Left ventricle myocardium superior (tissue), 1 donor: ENCODE measurements at regions not wholly inside any gene's neighbourhood (a gene's known extent, or its start where the extent isn't known, plus 50 kb on each side); places are given as distances from the start of the nearest gene placed in this dataset.
A peak's percentile ranks its signal among the peaks of the same experiment; 100 is the strongest.
"Not testable (repeated sequence)": the region's sequence is repeated elsewhere in the genome, so short reads cannot be mapped to it uniquely, and the experiment has no call there.

ENCODE experiments used
- ATAC-seq: fragments of 200-7000 bp; cut with Tn5 transposase; one replicate; pipeline ENCODE4 v1.9.1; 2020; ENCODE audit warnings: mild to moderate bottlenecking, moderate library complexity
- DNase-seq: peaks from one replicate; pipeline ENCODE4 v3.0.0-alpha.2; 2020
- intact Hi-C: fragments of 100-400 bp; cut with micrococcal nuclease; formaldehyde crosslinking; loops from one replicate; pipeline ENCODE4 v1.11.0; 2022
- donor health status: DM: no; HTN: yes; CAD: no; lungs with severe emphysema.

GRCh38 chr2:128608921-128609880 lies 290.5 kb upstream of the HS6ST1 start:
- DNase-seq (no peak), ATAC-seq (no peak)
- intact Hi-C loops = no loop called here

GRCh38 chr2:128610496-128610895 lies 291.8 kb upstream of the HS6ST1 start:
- DNase-seq (no peak), ATAC-seq (no peak)

GRCh38 chr2:128611421-128612320 lies 293.0 kb upstream of the HS6ST1 start:
- no peak for ATAC-seq
- DNase-seq = no peak
- intact Hi-C loops = no loop called here

More at GRCh38 chr2:128610496-128610895, 291.8 kb upstream of the HS6ST1 start:
- intact Hi-C loops = no loop called here

DNA sequence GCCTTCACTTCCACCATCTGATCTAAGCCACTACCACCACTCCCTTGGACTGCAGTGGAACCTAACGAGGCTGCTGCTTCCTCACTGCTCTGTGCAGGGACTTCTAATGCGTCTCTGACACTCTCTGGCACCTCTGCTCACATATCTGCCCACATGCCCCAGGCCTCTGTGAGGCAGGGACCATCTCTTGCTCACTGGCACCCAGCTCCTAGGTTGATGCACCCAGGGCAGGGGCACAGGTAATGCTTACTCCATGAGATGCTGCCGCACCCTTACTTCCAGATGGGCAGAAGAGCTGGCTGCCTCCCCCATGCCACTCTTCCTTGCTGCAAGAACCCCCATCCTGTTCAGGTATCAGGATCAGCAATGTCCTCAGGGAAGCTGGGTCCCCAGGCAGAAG lies 294.0 kb upstream of the HS6ST1 start:
- DNase-seq = no peak
- intact Hi-C loops = no loop called here
- no peak for ATAC-seq

- DNase-seq (no peak), ATAC-seq (no peak)
These were observed 294.7 kb upstream of the HS6ST1 start for GRCh38 chr2:128613351-128613750.

DNA sequence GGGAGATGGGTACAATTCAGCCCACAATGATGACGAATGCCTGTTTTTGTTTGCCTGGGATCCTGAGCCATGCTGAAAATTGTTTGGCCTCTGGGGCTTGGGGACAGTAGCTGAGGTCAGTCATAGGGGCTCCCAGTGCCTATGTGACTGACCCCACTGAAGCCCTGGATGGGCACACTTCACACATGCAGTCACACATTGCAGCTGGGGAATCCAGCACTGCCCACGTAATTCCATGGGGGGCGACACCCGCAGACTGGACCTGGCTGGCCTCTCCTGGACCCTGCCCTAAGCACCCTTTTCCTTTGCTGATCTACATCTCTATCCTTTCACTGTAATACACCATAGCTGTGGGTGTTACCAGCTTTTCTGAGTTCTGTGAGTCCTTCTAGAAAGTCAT lies 295.2 kb upstream of the HS6ST1 start:
- no peak for ATAC-seq
- peak; percentile 6 for DNase-seq
- intact Hi-C loops = no loop called here

More at GRCh38 chr2:128613351-128613750, 294.7 kb upstream of the HS6ST1 start:
- intact Hi-C loops = no loop called here

DNA sequence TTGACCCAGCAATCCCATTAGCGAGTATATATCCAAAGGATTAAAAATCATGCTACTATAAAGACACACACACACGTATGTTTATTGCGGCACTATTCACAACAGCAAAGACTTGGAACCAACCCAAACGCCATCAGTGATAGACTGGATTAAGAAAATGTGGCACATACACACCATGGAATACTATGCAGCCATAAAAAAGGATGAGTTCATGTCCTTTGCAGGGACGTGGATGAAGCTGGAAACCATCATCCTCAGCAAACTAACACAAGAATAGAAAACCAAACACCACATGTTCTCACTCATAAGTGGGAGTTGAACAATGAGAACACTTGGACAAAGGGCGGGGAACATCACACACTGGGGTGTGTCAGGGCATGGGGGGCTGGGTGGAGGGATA lies 296.2 kb upstream of the HS6ST1 start:
- DNase-seq, ATAC-seq, intact Hi-C loops: not testable (repeated sequence)

DNA sequence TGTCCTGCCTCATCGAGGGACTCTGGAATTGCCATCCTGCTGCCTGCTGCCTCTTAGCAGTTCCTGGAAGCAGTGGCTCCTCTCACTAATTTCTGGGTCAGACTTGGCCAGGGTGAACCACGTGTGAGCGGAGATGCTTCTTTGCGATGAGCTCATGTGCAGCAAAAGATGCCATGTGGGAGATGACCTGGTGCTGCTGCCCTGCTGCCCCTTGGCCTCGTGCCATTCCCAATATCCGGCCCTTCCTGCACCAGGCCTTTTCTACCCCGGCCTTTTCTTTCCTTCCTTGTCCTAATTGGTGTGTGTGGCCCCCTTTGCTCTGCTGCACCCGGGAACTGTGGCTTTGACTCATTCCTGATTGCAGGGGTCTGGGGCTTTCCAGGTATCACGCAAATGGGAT lies 296.9 kb upstream of the HS6ST1 start:
- intact Hi-C loops = no loop called here
- ATAC-seq = no peak
- peak; percentile 3 for DNase-seq

DNA sequence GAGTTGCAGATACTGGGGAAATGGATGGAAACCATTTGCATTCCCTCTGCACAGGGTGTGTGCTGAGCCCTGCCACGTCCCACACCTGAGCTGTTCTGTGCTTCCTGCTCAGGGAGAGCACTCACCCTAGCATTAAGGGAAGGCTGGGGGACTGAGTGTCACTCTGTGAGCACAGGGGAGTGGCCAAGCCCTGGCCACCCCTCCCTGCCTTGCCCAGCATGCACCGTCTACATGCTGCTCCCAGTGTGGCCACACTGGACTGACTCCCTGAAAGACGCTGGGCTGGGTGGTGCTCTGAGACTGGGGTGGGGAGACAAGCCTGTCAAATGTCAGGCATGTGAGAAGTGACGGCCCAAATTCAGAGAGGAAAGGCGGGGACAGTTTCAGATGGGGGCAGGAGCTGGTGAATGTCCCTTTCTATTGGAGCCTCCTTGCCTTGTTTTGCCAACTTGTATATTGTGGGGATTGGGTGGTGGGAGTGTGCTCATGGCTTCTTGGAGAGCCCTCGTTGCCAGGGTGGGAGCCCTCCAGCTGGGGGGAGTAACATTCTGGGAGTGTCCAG lies 298.4 kb upstream of the HS6ST1 start:
- no peak for ATAC-seq
- intact Hi-C loops = no loop called here
- peak; percentile 10 for DNase-seq

- DNase-seq = peak; percentile 4
- intact Hi-C loops = no loop called here
- ATAC-seq = no peak
These were observed 299.0 kb upstream of the HS6ST1 start for GRCh38 chr2:128617661-128618060.

GRCh38 chr2:128618642-128619041 lies 300.0 kb upstream of the HS6ST1 start:
- intact Hi-C loops = no loop called here

DNA sequence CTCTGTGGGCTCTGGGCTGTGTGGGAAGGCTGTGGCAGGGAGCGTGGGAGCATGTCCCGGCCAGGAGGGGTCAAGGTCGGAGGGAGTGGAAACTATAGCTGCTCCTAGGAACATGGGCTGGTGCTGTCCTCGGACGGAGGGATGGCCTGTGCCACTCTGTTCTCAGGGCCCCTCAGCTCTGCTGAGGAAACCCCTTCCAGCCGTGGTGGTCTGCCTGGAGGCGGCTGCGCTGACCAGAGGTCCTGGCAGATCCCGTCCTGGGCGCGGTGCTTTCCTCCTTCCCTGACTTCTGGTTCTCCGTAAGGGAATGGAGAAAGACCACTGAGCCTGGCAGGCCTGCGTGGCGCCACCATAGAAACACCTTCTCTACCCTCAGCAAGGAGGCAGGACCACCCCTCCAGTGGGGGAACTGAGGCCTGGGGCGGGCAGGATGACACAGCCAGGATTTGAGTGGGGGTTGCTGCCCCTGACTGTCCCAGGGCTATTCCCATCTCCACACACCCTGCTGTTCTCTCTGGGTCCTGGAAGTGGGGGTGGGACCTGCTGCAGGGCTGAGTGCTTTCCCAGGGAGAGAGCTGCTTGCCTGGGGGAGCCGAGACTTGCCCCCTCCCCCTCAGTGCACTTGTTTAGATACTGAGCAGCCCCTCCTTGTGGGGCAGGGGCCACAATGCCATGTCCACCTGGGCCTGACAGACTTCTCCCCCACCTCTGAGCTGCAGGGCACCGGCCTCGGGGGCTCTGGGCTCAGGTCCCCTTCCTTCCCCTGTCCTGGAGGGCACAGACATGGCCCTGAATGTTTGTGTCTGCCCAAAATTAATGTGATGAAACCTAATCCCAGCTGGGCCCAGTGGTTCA lies 301.0 kb upstream of the HS6ST1 start:
- ATAC-seq = no peak
- intact Hi-C loops = no loop called here
- peak; percentile 14 for DNase-seq

More at GRCh38 chr2:128618642-128619041, 300.0 kb upstream of the HS6ST1 start:
- ATAC-seq = no peak
- DNase-seq = peak; percentile 2

- ATAC-seq = no peak
- intact Hi-C loops = no loop called here
- peak; percentile 0 for DNase-seq
These were observed 302.4 kb upstream of the HS6ST1 start for GRCh38 chr2:128621074-128621473.

GRCh38 chr2:128622371-128622770 lies 303.7 kb upstream of the HS6ST1 start:
- intact Hi-C loops = no loop called here
- ATAC-seq = peak; percentile 67
- peak; percentile 40 for DNase-seq

GRCh38 chr2:128622955-128623620 lies 304.4 kb upstream of the HS6ST1 start:
- intact Hi-C loops = no loop called here
- no peak for ATAC-seq
- DNase-seq = peak; percentile 18

- DNase-seq (peak; percentile 9), ATAC-seq (no peak)
These were observed 305.4 kb upstream of the HS6ST1 start for GRCh38 chr2:128623776-128624761.

DNA sequence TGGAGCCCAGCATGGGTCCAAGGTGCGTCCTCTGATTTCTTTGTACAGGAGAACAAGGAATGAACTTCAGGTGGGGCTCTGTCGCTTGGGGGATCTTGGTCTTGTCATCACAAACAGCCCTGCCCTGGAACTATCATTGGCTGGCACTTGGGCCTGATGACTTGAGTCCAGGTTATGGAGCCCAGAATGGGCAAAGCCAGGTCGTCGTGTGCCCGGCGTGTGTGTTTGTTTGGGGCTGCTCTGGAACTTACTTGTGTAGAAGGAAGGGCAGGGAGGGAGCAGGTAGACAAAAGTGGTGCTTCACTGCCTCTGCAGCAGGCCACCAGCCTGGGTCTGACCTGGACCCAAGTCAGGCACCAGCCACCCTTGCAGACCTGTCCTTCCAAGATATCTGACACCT lies 306.3 kb upstream of the HS6ST1 start:
- no peak for ATAC-seq
- DNase-seq = peak; percentile 3
- intact Hi-C loops = no loop called here

More at GRCh38 chr2:128623776-128624761, 305.4 kb upstream of the HS6ST1 start:
- intact Hi-C loops = no loop called here
